ENCODE measurements at regions not wholly inside any gene's neighbourhood (a gene's known extent, or its start where the extent isn't known, plus 50 kb on each side); places are given as distances from the start of the nearest gene placed in this dataset.
A peak's percentile ranks its signal among the peaks of the same experiment; 100 is the strongest.

GRCh38 chr9:2313512-2313911 is 298.4 kb downstream of the SMARCA2 start:
- no peak for DNase-seq (ENCODE audit: low spot score)

GRCh38 chr9:2317591-2317990 is 302.4 kb downstream of the SMARCA2 start:
- no peak for DNase-seq (ENCODE audit: low spot score)

- no peak for DNase-seq (ENCODE audit: low spot score)
These were observed 302.2 kb upstream of the VLDLR start for GRCh38 chr9:2319421-2319820.

GRCh38 chr9:2320114-2320513 is 301.5 kb upstream of the VLDLR start:
- DNase-seq (ENCODE audit: low spot score), result no peak

- no peak for DNase-seq (ENCODE audit: low spot score)
These were observed 301.0 kb upstream of the VLDLR start for GRCh38 chr9:2320632-2321031.

GRCh38 chr9:2321523-2322148 is 300.0 kb upstream of the VLDLR start:
- peak; percentile 29 for DNase-seq (ENCODE audit: low spot score)

- no peak for DNase-seq (ENCODE audit: low spot score)
These were observed 296.8 kb upstream of the VLDLR start for GRCh38 chr9:2324742-2325141.

GRCh38 chr9:2332663-2333062 is 288.9 kb upstream of the VLDLR start:
- no peak for DNase-seq (ENCODE audit: low spot score)

- DNase-seq (ENCODE audit: low spot score), result no peak
These were observed 286.3 kb upstream of the VLDLR start for GRCh38 chr9:2335260-2335659.

GRCh38 chr9:2336055-2336454 is 285.5 kb upstream of the VLDLR start:
- DNase-seq (ENCODE audit: low spot score), result no peak

GRCh38 chr9:2337131-2337530 is 284.5 kb upstream of the VLDLR start:
- DNase-seq (ENCODE audit: low spot score), result no peak

- no peak for DNase-seq (ENCODE audit: low spot score)
These were observed 284.0 kb upstream of the VLDLR start for GRCh38 chr9:2337627-2338026.

- DNase-seq (ENCODE audit: low spot score), result no peak
These were observed 282.7 kb upstream of the VLDLR start for GRCh38 chr9:2338777-2339365.

GRCh38 chr9:2339416-2339815 is 282.2 kb upstream of the VLDLR start:
- DNase-seq (ENCODE audit: low spot score), result no peak

- no peak for DNase-seq (ENCODE audit: low spot score)
These were observed 281.4 kb upstream of the VLDLR start for GRCh38 chr9:2340046-2340760.

GRCh38 chr9:2341126-2341525 is 280.5 kb upstream of the VLDLR start:
- DNase-seq (ENCODE audit: low spot score), result no peak

- DNase-seq (ENCODE audit: low spot score), result no peak
These were observed 279.6 kb upstream of the VLDLR start for GRCh38 chr9:2341956-2342355.

GRCh38 chr9:2343756-2344155 is 277.8 kb upstream of the VLDLR start:
- DNase-seq (ENCODE audit: low spot score), result no peak

GRCh38 chr9:2344436-2344835 is 277.2 kb upstream of the VLDLR start:
- DNase-seq (ENCODE audit: low spot score), result no peak

GRCh38 chr9:2345013-2345412 is 276.6 kb upstream of the VLDLR start:
- no peak for DNase-seq (ENCODE audit: low spot score)

GRCh38 chr9:2346277-2346913 is 275.2 kb upstream of the VLDLR start:
- DNase-seq (ENCODE audit: low spot score), result no peak

GRCh38 chr9:2351324-2351723 is 270.3 kb upstream of the VLDLR start:
- no peak for DNase-seq (ENCODE audit: low spot score)

- no peak for DNase-seq (ENCODE audit: low spot score)
These were observed 267.4 kb upstream of the VLDLR start for GRCh38 chr9:2354216-2354615.
